Fibroblast of lung (primary cell): ENCODE measurements at regions not wholly inside any gene's neighbourhood (a gene's known extent, or its start where the extent isn't known, plus 50 kb on each side); places are given as distances from the start of the nearest gene placed in this dataset.

ENCODE experiments used
- DNase-seq, 2 donors: peaks; one replicate each; pipeline versions ENCODE4 v3.0.0 to v3.0.0-alpha.2; 2010; ENCODE audit warnings: low read depth in 2 of 2
- H2AFZ ChIP-seq: 2 replicates; pipeline ENCODE4 v1.5.1; 2012; ENCODE audit warnings: low read length, control low read depth, inconsistent platforms
- H3K27ac ChIP-seq: 2 replicates; pipeline ENCODE4 v1.5.1; 2011; ENCODE audit warnings: low read length, control low read depth; ENCODE audit not compliant: insufficient read depth
- H3K27me3 ChIP-seq: 2 replicates; pipeline ENCODE4 v1.5.1; 2011; ENCODE audit warnings: mild to moderate bottlenecking, low read length; ENCODE audit not compliant: control insufficient read depth, insufficient read depth
- H3K36me3 ChIP-seq: 2 replicates; pipeline ENCODE4 v1.5.1; 2011; ENCODE audit warnings: low read length; ENCODE audit not compliant: control insufficient read depth, insufficient read depth
- H3K4me1 ChIP-seq: 2 replicates; pipeline ENCODE4 v1.5.1; 2011; ENCODE audit warnings: low read length; ENCODE audit not compliant: control insufficient read depth, insufficient read depth; ENCODE audit errors: extremely low read depth
- H3K4me2 ChIP-seq: 2 replicates; pipeline ENCODE4 v1.5.1; 2011; ENCODE audit warnings: low read length, control low read depth; ENCODE audit not compliant: insufficient read depth; ENCODE audit errors: extremely low read depth
- H3K4me3 ChIP-seq, 4 experiments: fragments of 200-600 bp in 1 of 4; sonication (generic) in 1 of 4; replicated peaks in 1 of 4; 2 replicates each; pipeline ENCODE4 v1.5.1; 2011 to 2016; ENCODE audit warnings: low read length in 4 of 4, low read depth in 3 of 4, mild to moderate bottlenecking in 3 of 4, control low read depth in 2 of 4, inconsistent platforms in 1 of 4, mixed read lengths in 1 of 4; ENCODE audit not compliant: insufficient read depth in 1 of 4; ENCODE audit errors: control extremely low read depth in 1 of 4
- H3K79me2 ChIP-seq: 2 replicates; pipeline ENCODE4 v1.5.1; 2012; ENCODE audit warnings: mild to moderate bottlenecking, low read length, inconsistent platforms; ENCODE audit not compliant: control insufficient read depth, insufficient read depth
- H3K9ac ChIP-seq: 2 replicates; pipeline ENCODE4 v1.5.1; 2011; ENCODE audit warnings: mild to moderate bottlenecking, low read length, control low read depth; ENCODE audit not compliant: insufficient read depth
- H3K9me3 ChIP-seq: 2 replicates; pipeline ENCODE4 v1.5.1; 2012; ENCODE audit warnings: low read depth, low read length; ENCODE audit not compliant: control insufficient read depth, insufficient read depth
- H4K20me1 ChIP-seq: 2 replicates; pipeline ENCODE4 v1.5.1; 2011; ENCODE audit warnings: low read length; ENCODE audit not compliant: control insufficient read depth, insufficient read depth; ENCODE audit errors: extremely low read depth
- CTCF ChIP-seq, 2 donors: IDR thresholded peaks in 1 of 2; conservative IDR thresholded peaks in 1 of 2; 1 replicate in 1 of 2; 2 replicates in 1 of 2; pipeline ENCODE4 v1.5.1; 2011 to 2012; ENCODE audit warnings: low read length in 2 of 2, control low read depth in 1 of 2, inconsistent platforms in 1 of 2, low read depth in 1 of 2, mild to moderate bottlenecking in 1 of 2
- EZH2 ChIP-seq: IDR thresholded peaks from 2 replicates; pipeline ENCODE4 v1.5.1; 2012; ENCODE audit warnings: low read length, control low read depth, mild to moderate bottlenecking; ENCODE audit errors: missing control alignments

- Histone ChIP-seq H3K4me2 (no peak overlapping the region), H3K27ac (no peak overlapping the region), H3K9ac (no peak overlapping the region), H3K9me3 (no peaks in the 10 kb centered on the region), H3K36me3 (no peaks in the 10 kb centered on the region), H3K27me3 (no peaks in the 10 kb centered on the region), H3K4me1 (no peaks in the 10 kb centered on the region), H2AFZ (no peak overlapping the region), H4K20me1 (no peaks in the 10 kb centered on the region), H3K79me2 (no peaks in the 10 kb centered on the region), H3K4me3 (no peak overlapping the region)
- TF ChIP-seq EZH2, result no peak
- no peak for TF ChIP-seq CTCF (conservative IDR thresholded peaks at IDR 0.05 in 1 of 2, IDR thresholded peaks at IDR 0.05 in 1 of 2; ENCODE audit: low read depth in 1 of 2, low read length in 2 of 2)
- DNase-seq, result peak in 1 of 2 donors; percentile 18
These were observed 455.9 kb upstream of the CNTN5 start for GRCh38 chr11:98564881-98565280.

- H4K20me1 ChIP-seq, result no peaks in the 10 kb centered on the region
- no peak overlapping the region for H3K4me3 ChIP-seq
- no peaks in the 10 kb centered on the region for H3K79me2 ChIP-seq
- no peaks in the 10 kb centered on the region for H3K4me1 ChIP-seq
- H2AFZ ChIP-seq, result no peak overlapping the region
- DNase-seq, result peak in 1 of 2 donors; percentile 58
- H3K27ac ChIP-seq, result no peak overlapping the region
- no peak for TF ChIP-seq CTCF (conservative IDR thresholded peaks at IDR 0.05 in 1 of 2, IDR thresholded peaks at IDR 0.05 in 1 of 2; ENCODE audit: low read depth in 1 of 2, low read length in 2 of 2)
- no peak for TF ChIP-seq EZH2
- no peaks in the 10 kb centered on the region for H3K36me3 ChIP-seq
- H3K9ac ChIP-seq, result no peak overlapping the region
- no peak overlapping the region for H3K4me2 ChIP-seq
- no peaks in the 10 kb centered on the region for H3K27me3 ChIP-seq
- no peaks in the 10 kb centered on the region for H3K9me3 ChIP-seq
These were observed 455.4 kb upstream of the CNTN5 start for GRCh38 chr11:98565311-98565710.

- Histone ChIP-seq H3K36me3 (no peaks in the 10 kb centered on the region), H3K9ac (no peak overlapping the region), H3K4me2 (no peak overlapping the region), H4K20me1 (no peaks in the 10 kb centered on the region), H3K9me3 (no peaks in the 10 kb centered on the region), H3K27ac (no peak overlapping the region), H3K79me2 (no peaks in the 10 kb centered on the region), H2AFZ (no peak overlapping the region), H3K4me3 (no peak overlapping the region), H3K4me1 (no peaks in the 10 kb centered on the region), H3K27me3 (no peaks in the 10 kb centered on the region)
- TF ChIP-seq CTCF (conservative IDR thresholded peaks at IDR 0.05 in 1 of 2, IDR thresholded peaks at IDR 0.05 in 1 of 2; ENCODE audit: low read depth in 1 of 2, low read length in 2 of 2) (no peak), EZH2 (no peak)
- DNase-seq, result no peak
These were observed 453.8 kb upstream of the CNTN5 start for GRCh38 chr11:98566978-98567377.
